K562 (cell line): ENCODE measurements at regions not wholly inside any gene's neighbourhood (a gene's known extent, or its start where the extent isn't known, plus 50 kb on each side); places are given as distances from the start of the nearest gene placed in this dataset.

Experiments used
- ATAC-seq: fragments of 200-7000 bp; cut with Tn5 transposase; 3 replicates; pipeline ENCODE4 v1.9.1; 2020; ENCODE audit warnings: moderate library complexity
- BruUV-seq: library from RNA; stranded (reverse); fragments of 400-500 nt; replicated peaks from 2 replicates; lab custom pipeline; 2021; lab: Mats Ljungman, UMichigan
- CTCF ChIA-PET: fragments of 300-600 bp; formaldehyde crosslinking; extraction: SDS; loops from one replicate; lab custom pipeline; 2021; ENCODE audit warnings: low intra/inter-chr PET ratio; lab: Yijun Ruan, JAX
- POLR2A ChIA-PET: fragments of 300-600, 350-650 bp; sonication (Branson Sonifier 250); formaldehyde crosslinking; extraction: SDS; loops from one replicate; lab custom pipeline; 2021; ENCODE audit warnings: antibody characterized with exemption, inconsistent platforms; lab: Yijun Ruan, JAX
- DNase-seq, 4 experiments: peaks; one replicate each; pipeline versions ENCODE4 v3.0.0 to v3.0.0-alpha.2; 2011 to 2018; ENCODE audit warnings: low spot score in 3 of 4, mixed read lengths in 3 of 4; ENCODE audit errors: extremely low read depth in 1 of 4
- FAIRE-seq: peaks from 2 replicates; lab custom pipeline; 2011; peaks lifted over from hg19 to GRCh38; lab: Jason Lieb, UNC
- H2AFZ ChIP-seq: 2 replicates; pipeline ENCODE4 v1.6.0; 2011; ENCODE audit warnings: low read depth, low read length, control low read depth, inconsistent platforms
- H3K27ac ChIP-seq: fragments of 200-600 bp; 3 replicates; pipeline ENCODE4 v1.8.0; 2011; ENCODE audit warnings: low read depth, mild to moderate bottlenecking, control low read depth, inconsistent platforms, low read length, moderate library complexity, mixed read lengths; ENCODE audit errors: extremely low read depth
- H3K27me3 ChIP-seq, 2 experiments: fragments of 300-600 bp in 1 of 2; 2 replicates in 1 of 2; 3 replicates in 1 of 2; pipeline versions ENCODE4 v1.6.0 to v1.8.0; 2011; ENCODE audit warnings: inconsistent platforms in 2 of 2, low read length in 2 of 2, mild to moderate bottlenecking in 1 of 2, mixed read lengths in 1 of 2, moderate library complexity in 1 of 2; ENCODE audit not compliant: control insufficient read depth in 2 of 2, insufficient read depth in 2 of 2
- H3K36me3 ChIP-seq: fragments of 300-600 bp; 3 replicates; pipeline ENCODE4 v1.8.0; 2011; ENCODE audit warnings: mild to moderate bottlenecking, low read length, inconsistent platforms; ENCODE audit not compliant: control insufficient read depth, insufficient read depth
- H3K4me1 ChIP-seq, 2 experiments: fragments of 200-600 bp in 1 of 2; replicated peaks in 1 of 2; 2 replicates in 1 of 2; 3 replicates in 1 of 2; pipeline versions ENCODE4 v1.5.1 to v1.8.0; 2011; ENCODE audit warnings: inconsistent platforms in 2 of 2, low read length in 2 of 2, mild to moderate bottlenecking in 1 of 2, mixed read lengths in 1 of 2, moderate library complexity in 1 of 2; ENCODE audit not compliant: control insufficient read depth in 2 of 2, insufficient read depth in 2 of 2
- H3K4me2 ChIP-seq: 2 replicates; pipeline ENCODE4 v1.6.1; 2011; ENCODE audit warnings: low read length, control low read depth, inconsistent platforms, mixed read lengths; ENCODE audit not compliant: insufficient read depth
- H3K4me3 ChIP-seq: fragments of 200-600 bp; sonication (generic), shearing (Covaris generic); 2 replicates; pipeline ENCODE4 v1.5.1; 2016; ENCODE audit warnings: control low read depth, inconsistent platforms
- H3K79me2 ChIP-seq: fragments of 200-600 bp; 3 replicates; pipeline ENCODE4 v1.8.0; 2011; ENCODE audit warnings: low read length, inconsistent platforms; ENCODE audit not compliant: control insufficient read depth, insufficient read depth
- H3K9ac ChIP-seq, 2 experiments: 2 replicates each; pipeline versions ENCODE4 v1.6.0 to v1.6.1; 2011; ENCODE audit warnings: low read depth in 2 of 2, low read length in 2 of 2, control low read depth in 1 of 2, inconsistent platforms in 1 of 2, mild to moderate bottlenecking in 1 of 2, mixed read lengths in 1 of 2; ENCODE audit not compliant: insufficient read depth in 1 of 2
- H3K9me1 ChIP-seq: one replicate; pipeline ENCODE4 v1.6.0; 2011; ENCODE audit warnings: inconsistent platforms, mild to moderate bottlenecking, low read length, moderate library complexity; ENCODE audit not compliant: control insufficient read depth, insufficient read depth
- H3K9me3 ChIP-seq: replicated peaks from 2 replicates; pipeline ENCODE4 v1.5.1; 2011; ENCODE audit warnings: low read depth, low read length, inconsistent platforms; ENCODE audit not compliant: control insufficient read depth, insufficient read depth
- H4K20me1 ChIP-seq: replicated peaks from 2 replicates; pipeline ENCODE4 v1.6.1; 2011; ENCODE audit warnings: low read length, inconsistent platforms, mixed read lengths; ENCODE audit not compliant: control insufficient read depth, insufficient read depth
- CEBPG ChIP-seq, 3 experiments: fragments of 200-800 bp in 1 of 3; sonication (Bioruptor generic) in 1 of 3; sonication (generic) in 1 of 3; formaldehyde crosslinking in 1 of 3; IDR thresholded peaks in 2 of 3; conservative IDR thresholded peaks in 1 of 3; 2 replicates each; pipeline versions ENCODE4 v1.6.1 to v1.8.0; 2016 to 2022; ENCODE audit warnings: missing compliant biosample characterization in 2 of 3, missing genetic modification characterization in 2 of 3, mild to moderate bottlenecking in 1 of 3, missing genetic modification reagents in 1 of 3
- NUFIP1 ChIP-seq: fragments of 450-650 bp; IDR thresholded peaks from 2 replicates; pipeline ENCODE4 v1.6.1; 2018; ENCODE audit not compliant: partially characterized antibody
- ZBTB8A ChIP-seq: fragments of 450-650 bp; IDR thresholded peaks from 2 replicates; pipeline ENCODE4 v1.6.1; 2018; ENCODE audit warnings: mild to moderate bottlenecking, moderate library complexity; ENCODE audit not compliant: partially characterized antibody
- ZNF316 ChIP-seq: fragments of 450-650 bp; IDR thresholded peaks from 2 replicates; pipeline ENCODE4 v1.6.1; 2016
- WGBS: fragments of 100-300 bp; shearing (Covaris generic); methylation state at CpG from one replicate; pipeline ENCODE4 v1.1.6; 2016; ENCODE audit warnings: low coverage, mixed read lengths; ENCODE audit not compliant: insufficient coverage; ENCODE audit errors: missing lambda C conversion rate; 5-methylcytosine and 5-hydroxymethylcytosine counted together
- in situ Hi-C: fragments of 300-500 bp; cut with MboI; formaldehyde crosslinking; loops from 4 replicates; pipeline ENCODE4 v1.15.0; 2018; ENCODE audit warnings: inconsistent platforms, mixed read lengths
- intact Hi-C: fragments of 100-400 bp; cut with micrococcal nuclease; formaldehyde crosslinking; loops from 2 replicates; pipeline ENCODE4 v1.14.2; 2022
- TF ChIP-seq, protein P1 (sequence below): fragments of 250-450 bp; sonication (Bioruptor Pico); IDR thresholded peaks from 2 replicates; pipeline ENCODE4 v1.4.0; 2020; ENCODE audit warnings: mild to moderate bottlenecking, moderate library complexity

DNA sequence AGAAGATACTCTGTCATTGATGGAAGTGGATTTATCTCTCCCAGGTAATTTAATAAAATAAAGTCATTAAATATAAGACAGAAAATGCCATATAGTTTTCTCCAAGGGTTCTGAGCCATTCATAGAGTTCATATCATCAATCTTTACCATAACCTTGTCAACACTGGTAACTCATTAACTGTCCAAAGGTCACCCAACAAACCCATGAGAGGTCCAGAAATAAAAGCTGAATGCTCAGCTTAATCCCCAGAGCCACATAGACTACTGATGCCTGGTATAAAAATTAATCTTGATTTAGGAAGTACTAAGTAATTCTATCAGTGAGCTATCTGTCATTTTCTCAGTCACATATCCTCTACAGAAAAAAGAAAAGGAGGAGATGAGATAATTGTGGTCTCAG is 903.0 kb upstream of the DDX18 start (continued):
- TF ChIP-seq, protein P1, sequence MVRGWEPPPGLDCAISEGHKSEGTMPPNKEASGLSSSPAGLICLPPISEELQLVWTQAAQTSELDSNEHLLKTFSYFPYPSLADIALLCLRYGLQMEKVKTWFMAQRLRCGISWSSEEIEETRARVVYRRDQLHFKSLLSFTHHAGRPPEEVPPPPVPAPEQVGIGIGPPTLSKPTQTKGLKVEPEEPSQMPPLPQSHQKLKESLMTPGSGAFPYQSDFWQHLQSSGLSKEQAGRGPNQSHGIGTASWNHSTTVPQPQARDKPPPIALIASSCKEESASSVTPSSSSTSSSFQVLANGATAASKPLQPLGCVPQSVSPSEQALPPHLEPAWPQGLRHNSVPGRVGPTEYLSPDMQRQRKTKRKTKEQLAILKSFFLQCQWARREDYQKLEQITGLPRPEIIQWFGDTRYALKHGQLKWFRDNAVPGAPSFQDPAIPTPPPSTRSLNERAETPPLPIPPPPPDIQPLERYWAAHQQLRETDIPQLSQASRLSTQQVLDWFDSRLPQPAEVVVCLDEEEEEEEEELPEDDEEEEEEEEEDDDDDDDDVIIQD (CRISPR knock-in tag), result no peak
- no peak for TF ChIP-seq ZNF316
- TF ChIP-seq ZBTB8A, result no peak

DNA sequence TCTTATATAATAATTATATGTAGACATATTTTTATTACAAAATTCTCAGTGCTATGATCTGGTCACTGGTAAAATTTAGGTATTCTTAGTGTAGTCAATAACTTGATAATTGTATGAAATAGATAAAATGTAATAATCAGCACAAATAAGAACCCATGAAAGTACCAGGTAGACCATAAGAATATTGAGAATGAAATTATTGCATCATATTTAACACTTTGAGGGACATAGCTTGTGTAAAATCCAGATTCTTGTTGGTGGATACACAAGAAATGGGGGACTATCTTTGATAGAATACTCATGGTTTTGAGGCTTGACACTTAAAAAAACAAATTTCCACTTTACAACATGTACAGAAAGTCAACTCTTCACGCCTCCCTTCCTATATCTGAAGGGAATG is 898.8 kb upstream of the DDX18 start:
- Histone ChIP-seq H3K9ac (no peak overlapping the region), H3K4me3 (no peak overlapping the region), H3K4me2 (no peak overlapping the region), H3K27ac (no peak overlapping the region), H3K36me3 (no peaks in the 10 kb centered on the region), H2AFZ (no peak overlapping the region), H3K9me3 (no peaks in the 10 kb centered on the region), H3K4me1 (no peaks in the 10 kb centered on the region), H3K9me1 (no peaks in the 10 kb centered on the region), H4K20me1 (no peaks in the 10 kb centered on the region), H3K27me3 (no peaks in the 10 kb centered on the region), H3K79me2 (no peaks in the 10 kb centered on the region)
- FAIRE-seq (no peak), ATAC-seq (no peak), DNase-seq (no peak)
- intact Hi-C loops (no loop called here), in situ Hi-C loops (no loop called here)
- BruUV-seq, result no TSS peak
- WGBS, result 0% methylated on average over 1 of the region's 1 CpG
- ChIA-PET CTCF (no interaction called here), POLR2A (no interaction called here)
- no peak for TF ChIP-seq CEBPG (CRISPR knock-in tag; IDR thresholded peaks at IDR 0.05)
- TF ChIP-seq CEBPG (tag; conservative IDR thresholded peaks at IDR 0.05 in 1 of 2, IDR thresholded peaks at IDR 0.05 in 1 of 2), result peak in 1 of 2 experiments; percentile 83; a peak in 2 of 4 replicates
- TF ChIP-seq NUFIP1, result no peak
